Activated CD4-positive, alpha-beta T cell treated with anti-CD3 and anti-CD28 coated beads, Interleukin-2, amount 50 U/mL, for 4 hours (primary cell): ENCODE measurements at regions not wholly inside any gene's neighbourhood (a gene's known extent, or its start where the extent isn't known, plus 50 kb on each side); places are given as distances from the start of the nearest gene placed in this dataset.

Experiments
- DNase-seq, 2 experiments: peaks; one replicate each; pipeline ENCODE4 v3.0.0-alpha.2; 2020

- no peak for DNase-seq
Observed at GRCh38 chr9:107119735-107120134, 163.3 kb upstream of the RAD23B start.

- DNase-seq: no peak
Observed at GRCh38 chr9:107123389-107123788, 159.7 kb upstream of the RAD23B start.

GRCh38 chr9:107127608-107128007 lies 155.5 kb upstream of the RAD23B start:
- DNase-seq: no peak

GRCh38 chr9:107131108-107131799 lies 151.8 kb upstream of the RAD23B start:
- DNase-seq: no peak

- DNase-seq: no peak
Observed at GRCh38 chr9:107136296-107136695, 146.8 kb upstream of the RAD23B start.

- no peak for DNase-seq
Observed at GRCh38 chr9:107137495-107138202, 145.4 kb upstream of the RAD23B start.

GRCh38 chr9:107138261-107138992 lies 144.7 kb upstream of the RAD23B start:
- no peak for DNase-seq

- DNase-seq: no peak
Observed at GRCh38 chr9:107141967-107142366, 141.1 kb upstream of the RAD23B start.

GRCh38 chr9:107142430-107142829 lies 140.6 kb upstream of the RAD23B start:
- no peak for DNase-seq

- DNase-seq: no peak
Observed at GRCh38 chr9:107142896-107143603, 140.0 kb upstream of the RAD23B start.

- no peak for DNase-seq
Observed at GRCh38 chr9:107144475-107144874, 138.6 kb upstream of the RAD23B start.

GRCh38 chr9:107147134-107147533 lies 135.9 kb upstream of the RAD23B start:
- DNase-seq: no peak

- no peak for DNase-seq
Observed at GRCh38 chr9:107148216-107148615, 134.9 kb upstream of the RAD23B start.

GRCh38 chr9:107149756-107150155 lies 133.3 kb upstream of the RAD23B start:
- DNase-seq: no peak

- DNase-seq: no peak
Observed at GRCh38 chr9:107153336-107153735, 129.7 kb upstream of the RAD23B start.

- DNase-seq: no peak
Observed at GRCh38 chr9:107154291-107154690, 128.8 kb upstream of the RAD23B start.

- no peak for DNase-seq
Observed at GRCh38 chr9:107154766-107155165, 128.3 kb upstream of the RAD23B start.

- DNase-seq: no peak
Observed at GRCh38 chr9:107155244-107155817, 127.7 kb upstream of the RAD23B start.

- DNase-seq: no peak
Observed at GRCh38 chr9:107158321-107158720, 124.8 kb upstream of the RAD23B start.

GRCh38 chr9:107161338-107161737 lies 121.7 kb upstream of the RAD23B start:
- DNase-seq: no peak

GRCh38 chr9:107163370-107163769 lies 119.7 kb upstream of the RAD23B start:
- no peak for DNase-seq

- no peak for DNase-seq
Observed at GRCh38 chr9:107169796-107170195, 113.3 kb upstream of the RAD23B start.

- DNase-seq: no peak
Observed at GRCh38 chr9:107170801-107171200, 112.3 kb upstream of the RAD23B start.
